GM18519 (cell line): ENCODE measurements at regions not wholly inside any gene's neighbourhood (a gene's known extent, or its start where the extent isn't known, plus 50 kb on each side); places are given as distances from the start of the nearest gene placed in this dataset.

Source experiments
- ATAC-seq: cut with Tn5 transposase; IDR thresholded peaks from one replicate; pipeline ENCODE4 v1.9.1; 2021; ENCODE audit warnings: mild to moderate bottlenecking, moderate library complexity; ENCODE audit not compliant: unreplicated experiment, low FRiP score

DNA sequence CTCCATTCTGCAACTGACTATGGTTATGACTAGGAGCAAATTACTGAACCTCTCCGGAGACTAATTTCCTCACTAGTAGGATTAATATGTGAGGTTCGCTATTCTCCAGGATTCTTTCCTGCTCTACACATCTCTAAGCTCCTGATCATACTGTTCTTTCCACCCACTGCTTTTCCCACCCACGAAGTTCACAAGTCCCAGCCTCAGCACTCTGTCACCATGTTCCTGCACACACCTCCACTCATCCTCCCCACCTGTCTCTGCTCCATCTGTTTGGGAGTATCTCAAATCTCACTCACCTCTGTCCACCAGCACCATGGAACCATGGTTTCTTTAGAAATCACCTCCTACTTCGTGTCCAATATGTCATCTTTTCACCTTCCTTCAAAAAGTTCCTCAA is 185.3 kb downstream of the LRATD1 start:
- ATAC-seq = no peak

- no peak for ATAC-seq
These were observed 194.0 kb downstream of the LRATD1 start for GRCh38 chr2:14826518-14826917.

- no peak for ATAC-seq
These were observed 194.9 kb downstream of the LRATD1 start for GRCh38 chr2:14827226-14828023.

DNA sequence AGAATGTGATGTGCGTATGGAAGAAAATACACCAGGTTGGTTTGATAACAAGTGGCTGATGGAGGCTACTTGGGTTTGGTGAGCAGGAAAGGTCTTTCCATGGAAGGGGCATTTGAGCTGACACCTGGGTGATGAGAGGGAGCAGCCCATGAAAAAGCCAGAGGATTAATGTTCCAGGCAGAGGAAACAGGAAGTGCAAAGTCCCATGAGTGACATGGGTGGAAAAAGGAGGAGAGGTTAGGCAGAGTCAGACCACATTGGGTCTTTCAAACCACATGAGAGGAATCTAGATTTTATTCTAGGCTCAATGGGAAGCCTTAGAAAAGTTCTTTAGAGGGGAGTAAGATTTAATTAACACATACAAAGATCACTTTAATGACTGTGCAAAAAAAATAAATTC is 195.7 kb downstream of the LRATD1 start:
- ATAC-seq = no peak

DNA sequence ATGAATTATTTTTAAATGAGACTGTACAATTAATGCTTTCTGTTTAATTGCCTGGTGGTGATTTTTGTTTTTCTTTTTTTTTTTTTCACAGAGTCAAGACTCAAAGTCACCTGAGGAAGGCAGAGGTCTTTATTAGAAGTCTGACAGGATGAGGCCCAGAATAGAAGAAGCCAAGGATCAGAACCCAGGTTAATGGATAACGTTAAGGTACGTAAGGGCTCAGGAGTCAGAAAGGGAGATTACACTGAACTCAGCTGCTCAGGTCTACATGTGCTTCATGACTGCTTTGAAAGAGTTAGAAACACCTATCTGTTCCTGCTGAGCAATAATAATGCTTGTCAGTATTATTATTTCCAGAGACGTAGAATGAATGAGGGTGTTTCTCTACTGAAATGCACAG is 196.5 kb downstream of the LRATD1 start:
- ATAC-seq = no peak

GRCh38 chr2:14831458-14831857 is 198.9 kb downstream of the LRATD1 start:
- ATAC-seq = no peak

GRCh38 chr2:14843507-14844204 is 211.1 kb downstream of the LRATD1 start:
- no peak for ATAC-seq

DNA sequence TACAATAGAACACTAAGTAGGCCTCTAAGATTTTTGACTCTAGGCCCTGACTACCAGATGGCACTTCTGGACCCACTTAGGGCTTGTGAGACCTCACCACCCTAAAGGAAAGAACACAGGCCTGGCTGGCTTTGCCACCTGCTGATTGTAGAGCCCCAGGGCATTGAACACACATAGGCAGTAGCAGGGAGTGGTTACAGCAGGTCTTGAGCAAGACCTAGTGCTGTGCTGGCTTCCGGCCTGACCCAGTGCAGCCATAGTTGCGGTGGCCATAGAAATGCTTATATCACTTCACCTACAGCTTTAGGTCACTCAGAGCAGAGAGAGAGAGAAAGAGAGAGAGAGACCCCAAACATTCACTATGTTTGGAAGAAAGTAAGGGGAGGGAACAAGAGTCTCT is 223.2 kb downstream of the LRATD1 start:
- no peak for ATAC-seq

- no peak for ATAC-seq
These were observed 228.7 kb downstream of the LRATD1 start for GRCh38 chr2:14861181-14861580.

GRCh38 chr2:14866736-14867352 is 234.3 kb downstream of the LRATD1 start:
- ATAC-seq = no peak

DNA sequence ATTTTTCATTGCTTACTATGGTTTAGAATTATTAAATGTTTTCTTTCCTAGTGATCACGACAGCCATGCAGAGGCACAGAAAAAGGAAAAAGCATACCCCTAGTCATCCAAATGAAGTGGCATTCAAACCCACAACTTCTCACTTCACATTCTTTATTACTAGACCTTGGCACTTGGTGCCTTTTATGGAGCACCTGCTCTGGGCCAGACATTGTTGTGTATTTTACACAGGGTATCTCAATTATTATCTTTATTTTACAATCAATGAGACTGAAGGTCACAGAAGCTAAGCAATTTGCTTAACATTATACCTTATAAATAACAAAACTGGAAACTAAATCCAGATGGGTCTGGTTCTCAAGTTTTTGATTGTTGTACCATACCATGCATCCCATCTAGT is 235.3 kb downstream of the LRATD1 start:
- ATAC-seq = no peak

DNA sequence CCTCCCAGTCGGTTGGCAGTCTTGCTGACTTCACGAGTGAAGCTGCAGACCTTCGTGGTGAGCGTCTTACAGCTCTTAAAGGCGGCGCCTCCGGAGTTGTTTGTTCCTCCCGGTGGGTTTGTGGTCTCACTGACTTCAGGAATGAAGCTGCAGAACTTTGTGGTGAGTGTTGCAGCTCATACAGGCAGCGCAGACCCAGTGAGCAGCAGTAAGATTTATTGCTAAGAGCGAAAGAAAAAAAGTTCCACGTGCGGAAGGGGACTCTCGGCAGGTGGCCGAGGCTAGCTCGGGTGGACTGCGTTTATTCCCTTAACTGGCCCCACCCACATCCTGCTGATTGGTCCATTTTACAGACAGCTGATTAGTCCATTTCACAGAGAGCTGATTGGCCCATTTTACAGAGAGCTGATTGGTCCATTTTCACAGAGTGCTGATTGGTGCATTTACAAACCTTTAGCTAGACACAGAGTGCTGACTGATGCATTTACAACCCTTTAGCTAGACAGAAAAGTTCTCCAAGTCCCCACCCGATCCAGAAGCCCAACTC is 240.3 kb downstream of the LRATD1 start:
- ATAC-seq = no peak

DNA sequence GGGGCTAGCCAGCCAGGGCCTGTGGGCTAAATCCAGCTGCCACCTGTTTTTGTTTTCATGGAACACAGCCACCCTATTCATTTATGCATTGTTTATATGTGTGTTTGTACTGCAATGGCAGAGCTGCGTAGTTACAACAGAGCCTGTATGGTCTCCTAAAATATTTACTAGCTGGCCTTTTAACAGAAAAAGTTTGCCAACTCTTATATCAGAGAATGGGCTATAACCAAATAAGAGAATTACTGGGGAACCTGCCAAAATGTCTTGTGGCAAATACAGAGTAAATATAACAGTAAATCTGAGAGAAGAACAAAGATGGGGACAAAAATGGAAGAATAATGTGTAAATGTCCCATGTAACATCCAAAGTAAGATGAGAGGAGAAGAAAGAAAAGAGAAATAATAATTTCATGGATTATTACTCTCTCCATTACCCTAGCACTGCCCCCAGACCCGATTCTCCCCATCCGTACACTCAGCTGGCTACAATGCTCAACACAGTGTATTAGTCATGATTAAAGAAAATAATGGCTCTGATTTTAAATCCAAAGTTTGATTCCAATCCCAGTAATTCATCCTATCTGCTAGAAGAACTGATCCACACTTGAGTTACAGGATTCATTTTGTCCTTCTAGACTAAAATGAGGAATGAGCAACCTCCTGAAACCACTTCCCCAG is 249.3 kb downstream of the LRATD1 start:
- no peak for ATAC-seq

DNA sequence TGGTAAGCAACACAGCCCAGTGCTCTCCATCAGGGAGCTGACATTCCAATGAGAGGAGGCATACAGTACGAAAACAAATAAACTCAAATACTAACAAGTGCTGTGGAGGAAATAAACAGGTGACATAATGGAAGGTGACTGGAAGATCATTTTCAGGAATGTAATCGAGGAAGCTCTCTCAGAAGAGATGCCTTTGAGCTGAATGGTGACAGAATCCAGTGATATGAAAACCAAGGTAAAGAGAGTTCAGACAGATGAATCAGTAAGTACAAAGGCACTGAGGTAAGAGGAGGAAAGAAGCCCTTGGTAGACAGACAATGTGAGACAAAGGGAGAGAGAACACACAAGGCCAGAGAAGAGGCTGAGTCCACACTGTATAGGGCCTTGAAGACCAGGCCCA is 252.1 kb downstream of the LRATD1 start:
- ATAC-seq = no peak

DNA sequence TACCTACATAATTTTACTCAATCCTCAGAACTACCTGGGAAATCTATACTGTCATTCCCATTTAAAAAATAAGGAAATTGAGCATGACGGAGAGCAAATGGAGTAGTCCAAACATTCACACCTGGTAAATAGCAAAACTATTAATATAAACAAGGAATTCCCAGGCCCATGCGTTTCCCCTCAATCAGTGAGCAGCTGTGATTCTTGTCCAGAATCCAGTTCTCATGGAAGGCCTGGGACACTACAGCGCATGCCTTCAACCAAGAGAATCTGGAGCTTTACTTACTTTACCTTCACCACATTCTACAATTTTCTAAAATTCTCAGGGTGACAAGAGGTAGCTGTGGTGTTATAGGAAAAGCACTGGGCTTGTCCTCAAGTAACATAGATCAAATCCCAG is 259.0 kb downstream of the LRATD1 start:
- no peak for ATAC-seq

- no peak for ATAC-seq
These were observed 264.0 kb downstream of the LRATD1 start for GRCh38 chr2:14896330-14897030.

- no peak for ATAC-seq
These were observed 267.3 kb downstream of the LRATD1 start for GRCh38 chr2:14899621-14900414.

- no peak for ATAC-seq
These were observed 269.2 kb downstream of the LRATD1 start for GRCh38 chr2:14901737-14902136.

- ATAC-seq = no peak
These were observed 270.4 kb downstream of the LRATD1 start for GRCh38 chr2:14902953-14903352.
